Endothelial cell of umbilical vein (primary cell): ENCODE measurements at regions not wholly inside any gene's neighbourhood (a gene's known extent, or its start where the extent isn't known, plus 50 kb on each side); places are given as distances from the start of the nearest gene placed in this dataset.

ENCODE experiments used
- CTCF ChIP-seq, 2 donors: IDR thresholded peaks; 1 replicate in 1 of 2; 2 replicates in 1 of 2; pipeline ENCODE4 v1.5.1; 2011; ENCODE audit warnings: low read length in 2 of 2, mild to moderate bottlenecking in 2 of 2, moderate library complexity in 2 of 2, control low read depth in 1 of 2, inconsistent platforms in 1 of 2, low read depth in 1 of 2; ENCODE audit not compliant: insufficient read depth in 1 of 2; ENCODE audit errors: extremely low read depth in 1 of 2
- EZH2 ChIP-seq: IDR thresholded peaks from 2 replicates; pipeline ENCODE4 v1.6.1; 2012; ENCODE audit warnings: borderline replicate concordance, low read depth, mild to moderate bottlenecking, moderate library complexity, low read length, inconsistent platforms; ENCODE audit not compliant: severe bottlenecking
- FOS ChIP-seq: IDR thresholded peaks from 2 replicates; pipeline ENCODE4 v1.6.1; 2011; ENCODE audit warnings: mild to moderate bottlenecking, low read length, moderate library complexity, borderline replicate concordance; ENCODE audit not compliant: insufficient read depth
- MAX ChIP-seq: IDR thresholded peaks from 2 replicates; pipeline ENCODE4 v1.6.1; 2011; ENCODE audit not compliant: insufficient read depth, insufficient read length
- POLR2A ChIP-seq: IDR thresholded peaks from 2 replicates; pipeline ENCODE4 v1.6.1; 2012; ENCODE audit warnings: low read depth, mild to moderate bottlenecking, control low read depth, low read length
- POLR2AphosphoS5 ChIP-seq: IDR thresholded peaks from 2 replicates; pipeline ENCODE4 v1.6.1; 2012; ENCODE audit warnings: low read depth, mild to moderate bottlenecking, control low read depth, low read length, moderate library complexity; ENCODE audit not compliant: insufficient read depth

DNA sequence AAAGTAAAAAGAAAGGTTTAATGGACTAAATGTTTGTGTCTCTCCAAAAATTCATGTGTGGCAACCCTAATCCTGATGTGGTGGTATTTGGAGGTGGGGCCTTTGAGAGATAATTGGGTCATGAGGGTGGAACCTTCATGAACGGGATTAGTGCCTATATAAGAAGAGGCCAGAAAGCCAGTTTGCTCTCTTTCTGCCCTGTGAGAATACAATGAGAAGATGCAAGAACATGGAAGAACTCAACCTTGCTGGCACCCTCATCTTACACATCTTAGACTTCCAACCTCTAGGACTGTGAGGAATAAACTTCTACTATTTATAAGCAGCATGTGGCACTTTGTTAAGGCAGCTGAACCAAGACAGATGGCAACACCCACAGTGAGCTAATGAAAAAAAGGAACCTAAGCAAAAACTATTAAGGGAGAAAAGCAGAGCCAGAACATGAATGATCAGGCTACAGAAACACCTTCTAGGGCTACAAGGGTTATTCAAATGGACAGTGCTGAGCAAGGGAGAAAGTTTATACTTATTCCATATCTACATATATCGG lies 159.5 kb downstream of the PLK2 start:
- no peak for TF ChIP-seq MAX
- TF ChIP-seq CTCF (IDR thresholded peaks at IDR 0.05; ENCODE audit: extremely low read depth in 1 of 2, insufficient read depth in 1 of 2, low read depth in 1 of 2, low read length in 2 of 2), result no peak
- TF ChIP-seq POLR2A, result no peak
- TF ChIP-seq EZH2, result no peak
- no peak for TF ChIP-seq FOS
- no peak for TF ChIP-seq POLR2AphosphoS5
